Activated CD8-positive, alpha-beta T cell treated with anti-CD3 and anti-CD28 coated beads for 36 hours (primary cell): ENCODE measurements at regions not wholly inside any gene's neighbourhood (a gene's known extent, or its start where the extent isn't known, plus 50 kb on each side); places are given as distances from the start of the nearest gene placed in this dataset.

Experiments used
- ATAC-seq: fragments of 200-7000 bp; cut with Tn5 transposase; one replicate; pipeline ENCODE4 v1.10.0; 2021; ENCODE audit warnings: mild to moderate bottlenecking, moderate library complexity
- CTCF ChIA-PET: fragments of 350-600 bp; sonication (Branson Sonifier 250); formaldehyde crosslinking; loops from one replicate; lab custom pipeline; 2021; ENCODE audit warnings: antibody characterized with exemption; lab: Charles Lee
- POLR2A ChIA-PET: fragments of 350-600 bp; sonication (Branson Sonifier 250); formaldehyde crosslinking; loops from one replicate; lab custom pipeline; 2021; ENCODE audit warnings: antibody characterized with exemption; lab: Charles Lee
- DNase-seq: peaks from one replicate; pipeline ENCODE4 v3.0.0-alpha.2; 2020
- H3K27ac Mint-ChIP-seq: one replicate; pipeline ENCODE4 v1.8.0; 2021; ENCODE audit warnings: mild to moderate bottlenecking, mixed read lengths
- H3K27me3 Mint-ChIP-seq: one replicate; pipeline ENCODE4 v1.8.0; 2021; ENCODE audit warnings: mixed read lengths
- H3K36me3 Mint-ChIP-seq: one replicate; pipeline ENCODE4 v1.8.0; 2021; ENCODE audit warnings: low read depth, mixed read lengths
- H3K4me1 Mint-ChIP-seq: one replicate; pipeline ENCODE4 v1.8.0; 2021; ENCODE audit warnings: low read depth, mixed read lengths
- H3K4me3 Mint-ChIP-seq: one replicate; pipeline ENCODE4 v1.8.0; 2021; ENCODE audit warnings: mild to moderate bottlenecking, moderate library complexity, mixed read lengths
- H3K9me3 Mint-ChIP-seq: one replicate; pipeline ENCODE4 v1.8.0; 2021; ENCODE audit warnings: mixed read lengths
- CTCF ChIP-seq: fragments of 200-600 bp; IDR thresholded peaks from one replicate; pipeline ENCODE4 v1.8.0; 2022; ENCODE audit warnings: antibody characterized with exemption, mild to moderate bottlenecking
- intact Hi-C: fragments of 100-400 bp; cut with micrococcal nuclease; formaldehyde crosslinking; loops from one replicate; pipeline ENCODE4 v1.10.0; 2022

DNA sequence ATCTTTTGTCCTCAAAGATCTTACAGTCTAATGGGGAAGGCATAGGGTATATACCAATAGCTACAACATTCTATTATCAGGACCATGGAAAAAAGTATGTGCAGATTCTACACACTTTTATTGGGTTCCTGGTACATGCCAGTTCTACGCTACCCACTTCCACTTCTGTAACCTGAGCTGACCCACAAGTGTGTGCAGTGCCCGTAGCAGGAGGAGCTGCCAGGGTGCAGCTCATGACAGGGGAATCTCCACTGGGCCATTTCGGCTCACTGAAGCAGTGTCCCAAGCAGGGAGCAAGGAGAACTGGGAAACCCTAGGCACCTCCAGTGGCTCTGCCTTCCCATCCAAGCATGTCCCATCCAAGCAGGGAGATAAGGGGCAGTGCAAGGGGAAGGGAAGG, 60.4 kb downstream of the FOXI1 start:
- H3K27me3 Mint-ChIP-seq: no peaks in the 10 kb centered on the region
- H3K36me3 Mint-ChIP-seq: no peaks in the 10 kb centered on the region
- DNase-seq: no peak
- no peak for ATAC-seq
- CTCF ChIA-PET: interaction anchor here (0.7 to 1.1 kb wide), 2 partner anchors 18 to 66 kb away, joined by 3 read pairs; no protein-coding TSS in a partner anchor
- no peak overlapping the region for H3K4me3 Mint-ChIP-seq
- no peak for TF ChIP-seq CTCF
- no peak overlapping the region for H3K27ac Mint-ChIP-seq
- H3K4me1 Mint-ChIP-seq: no peaks in the 10 kb centered on the region
- POLR2A ChIA-PET: interaction anchor here (0.5 kb wide), 1 partner anchor 43 kb away, joined by 3 read pairs; no protein-coding TSS in a partner anchor
- no peaks in the 10 kb centered on the region for H3K9me3 Mint-ChIP-seq
- intact Hi-C loops: no loop called here

DNA sequence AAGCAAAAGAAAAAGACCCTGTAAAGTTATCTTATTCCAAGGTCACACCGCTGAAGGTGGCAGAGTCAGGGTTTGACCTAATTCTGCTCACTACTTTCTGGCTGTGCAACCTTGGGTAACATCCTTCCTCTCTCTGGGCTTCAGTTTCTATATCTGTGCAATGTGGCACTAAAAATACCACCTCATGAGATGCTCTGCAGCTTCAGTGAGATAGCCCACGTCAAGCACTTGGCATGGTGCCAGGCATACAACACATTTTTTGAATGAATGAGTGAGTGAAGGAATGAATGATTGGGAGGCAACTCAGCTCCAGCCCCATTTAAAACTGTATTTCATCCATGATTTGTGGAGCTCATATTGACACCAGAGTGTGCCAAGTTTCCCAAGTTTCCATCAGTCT, 62.3 kb downstream of the FOXI1 start:
- no peaks in the 10 kb centered on the region for H3K36me3 Mint-ChIP-seq
- H3K27me3 Mint-ChIP-seq: no peaks in the 10 kb centered on the region
- H3K4me1 Mint-ChIP-seq: no peaks in the 10 kb centered on the region
- H3K27ac Mint-ChIP-seq: no peak overlapping the region
- DNase-seq: no peak
- intact Hi-C loops: no loop called here
- POLR2A ChIA-PET: interaction anchor here (1.2 to 1.5 kb wide), 2 partner anchors 45 to 50 kb away, joined by 3 read pairs; no protein-coding TSS in a partner anchor
- H3K9me3 Mint-ChIP-seq: no peaks in the 10 kb centered on the region
- CTCF ChIA-PET: no interaction called here
- ATAC-seq: no peak
- no peak overlapping the region for H3K4me3 Mint-ChIP-seq
- TF ChIP-seq CTCF: no peak

- ChIA-PET CTCF (interaction anchor here (1.3 to 1.6 kb wide), 2 partner anchors 16 to 69 kb away, joined by 3 read pairs; no protein-coding TSS in a partner anchor), POLR2A (no interaction called here)
- H3K4me1 Mint-ChIP-seq: no peaks in the 10 kb centered on the region
- intact Hi-C loops: no loop called here
- no peak overlapping the region for H3K4me3 Mint-ChIP-seq
- no peak for ATAC-seq
- H3K9me3 Mint-ChIP-seq: no peaks in the 10 kb centered on the region
- no peaks in the 10 kb centered on the region for H3K27me3 Mint-ChIP-seq
- TF ChIP-seq CTCF: no peak
- H3K27ac Mint-ChIP-seq: no peak overlapping the region
- no peak for DNase-seq
- no peaks in the 10 kb centered on the region for H3K36me3 Mint-ChIP-seq
Observed at GRCh38 chr5:170168797-170169196, 63.1 kb downstream of the FOXI1 start.

DNA sequence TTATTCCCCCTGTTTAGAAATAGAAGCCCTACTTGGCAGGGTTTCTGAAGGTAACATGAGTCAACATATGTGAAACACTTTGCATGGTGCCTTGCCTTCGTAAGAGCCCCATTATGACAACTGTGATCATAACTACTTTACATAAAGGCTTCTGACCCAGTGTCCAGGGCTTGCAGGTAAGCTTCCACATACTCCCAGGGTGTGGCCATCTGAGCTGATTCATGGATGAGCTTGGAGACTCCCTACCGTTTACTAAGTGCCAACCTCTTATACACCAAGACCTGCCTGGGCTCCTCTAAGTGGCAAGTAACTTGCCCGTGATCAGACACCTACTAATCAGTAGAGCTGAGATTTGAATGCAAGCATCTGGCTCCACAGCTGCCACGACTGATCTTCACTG, 62.8 kb upstream of the C5orf58 start:
- no peak for TF ChIP-seq CTCF
- ChIA-PET CTCF (interaction anchor here (1.3 to 1.6 kb wide), 2 partner anchors 15 to 70 kb away, joined by 3 read pairs; no protein-coding TSS in a partner anchor), POLR2A (interaction anchor here (0.6 kb wide), 1 partner anchor 610 kb away, joined by 3 read pairs; no protein-coding TSS in a partner anchor)
- DNase-seq (no peak), ATAC-seq (no peak)
- Mint-ChIP-seq H3K27ac (no peak overlapping the region), H3K4me3 (no peak overlapping the region), H3K4me1 (no peaks in the 10 kb centered on the region), H3K36me3 (no peaks in the 10 kb centered on the region), H3K27me3 (no peaks in the 10 kb centered on the region), H3K9me3 (no peaks in the 10 kb centered on the region)
- intact Hi-C loops: no loop called here

DNA sequence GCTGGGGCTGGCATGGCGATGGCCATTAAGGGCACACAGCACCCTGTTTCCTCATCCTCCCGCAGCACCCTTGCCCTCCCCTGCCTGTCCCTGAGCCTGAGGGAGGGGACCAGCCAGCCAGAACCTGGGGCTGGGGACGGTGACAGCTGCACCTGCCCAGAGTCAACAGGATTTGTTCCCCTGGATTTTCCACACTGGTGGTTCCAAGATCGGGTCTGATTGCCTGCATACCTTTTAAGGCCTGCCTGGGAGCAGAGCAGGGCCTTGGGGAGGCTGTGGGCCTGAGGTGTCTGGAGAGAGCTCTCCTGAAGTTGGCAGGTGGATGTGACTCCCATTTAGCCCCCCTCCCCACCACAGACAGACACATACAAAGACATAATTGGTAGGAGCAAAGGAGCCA, 61.0 kb upstream of the C5orf58 start:
- intact Hi-C loops: no loop called here
- no peaks in the 10 kb centered on the region for H3K27me3 Mint-ChIP-seq
- H3K27ac Mint-ChIP-seq: no peak overlapping the region
- TF ChIP-seq CTCF: no peak
- POLR2A ChIA-PET: no interaction called here
- ATAC-seq: no peak
- no peak overlapping the region for H3K4me3 Mint-ChIP-seq
- no peaks in the 10 kb centered on the region for H3K9me3 Mint-ChIP-seq
- DNase-seq: no peak
- no peaks in the 10 kb centered on the region for H3K36me3 Mint-ChIP-seq
- no peaks in the 10 kb centered on the region for H3K4me1 Mint-ChIP-seq
- CTCF ChIA-PET: no interaction called here
